Activated naive CD4-positive, alpha-beta T cell treated with anti-CD3 and anti-CD28 coated beads, Interleukin-2, amount 50 U/mL, for 24 hours (primary cell): ENCODE measurements at regions not wholly inside any gene's neighbourhood (a gene's known extent, or its start where the extent isn't known, plus 50 kb on each side); places are given as distances from the start of the nearest gene placed in this dataset.

ENCODE experiments used
- H3K27ac Mint-ChIP-seq: one replicate; pipeline ENCODE4 v1.8.0; 2021; ENCODE audit warnings: mild to moderate bottlenecking, mixed read lengths
- H3K27me3 Mint-ChIP-seq: one replicate; pipeline ENCODE4 v1.8.0; 2021; ENCODE audit warnings: mixed read lengths
- H3K36me3 Mint-ChIP-seq: one replicate; pipeline ENCODE4 v1.8.0; 2021; ENCODE audit warnings: mixed read lengths
- H3K4me1 Mint-ChIP-seq: one replicate; pipeline ENCODE4 v1.8.0; 2021; ENCODE audit warnings: mixed read lengths
- H3K4me3 Mint-ChIP-seq: one replicate; pipeline ENCODE4 v1.8.0; 2021; ENCODE audit warnings: mild to moderate bottlenecking, mixed read lengths
- H3K9me3 Mint-ChIP-seq: one replicate; pipeline ENCODE4 v1.8.0; 2021; ENCODE audit warnings: mixed read lengths

DNA sequence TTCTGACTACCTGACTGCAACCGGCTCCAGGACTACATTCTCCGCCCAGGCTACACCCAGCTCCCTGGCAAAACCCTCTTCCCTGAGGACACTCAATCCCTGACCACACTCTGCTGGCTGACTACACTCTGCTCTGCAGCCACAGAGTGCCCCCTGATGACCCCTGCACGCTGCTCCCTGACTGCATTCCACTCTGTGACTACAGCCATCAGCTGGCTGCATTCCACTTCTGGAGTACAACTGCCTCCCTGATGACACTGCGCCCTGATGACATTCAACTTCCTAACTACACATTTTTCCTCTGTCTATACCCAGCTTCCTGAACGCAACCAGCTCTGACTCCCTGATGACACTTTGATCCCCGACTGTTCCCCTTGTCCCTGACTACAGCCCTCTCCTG, 71.3 kb upstream of the NRXN1 start:
- no peak overlapping the region for H3K27ac Mint-ChIP-seq
- H3K4me3 Mint-ChIP-seq: no peak overlapping the region
- H3K4me1 Mint-ChIP-seq: no peaks in the 10 kb centered on the region
- H3K36me3 Mint-ChIP-seq: no peaks in the 10 kb centered on the region
- H3K9me3 Mint-ChIP-seq: peaks cover under 1% of the 10 kb centered on the region
- no peaks in the 10 kb centered on the region for H3K27me3 Mint-ChIP-seq

DNA sequence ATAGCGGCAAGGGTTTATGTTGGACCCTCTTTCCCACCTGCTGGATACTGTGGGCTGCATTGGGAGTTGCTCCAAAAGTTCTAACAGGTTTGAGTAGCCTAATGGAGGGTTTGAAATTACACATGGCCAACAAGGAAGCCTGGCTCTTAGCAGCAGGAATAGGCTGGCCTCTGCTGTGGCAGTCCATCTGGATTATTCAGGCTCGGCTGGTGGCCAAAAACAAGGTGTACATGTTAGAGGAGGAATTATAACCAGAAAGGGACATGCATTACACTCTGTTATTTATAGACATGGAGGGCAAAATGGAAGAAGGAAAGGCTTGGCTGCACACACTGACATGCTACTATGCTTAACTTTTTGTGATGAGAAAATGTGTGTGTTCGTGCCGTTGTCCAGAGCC, 61.1 kb upstream of the NRXN1 start:
- no peak overlapping the region for H3K27ac Mint-ChIP-seq
- no peaks in the 10 kb centered on the region for H3K4me1 Mint-ChIP-seq
- H3K36me3 Mint-ChIP-seq: no peaks in the 10 kb centered on the region
- no peak overlapping the region for H3K4me3 Mint-ChIP-seq
- H3K9me3 Mint-ChIP-seq: peaks cover 3% of the 10 kb centered on the region
- H3K27me3 Mint-ChIP-seq: no peaks in the 10 kb centered on the region

DNA sequence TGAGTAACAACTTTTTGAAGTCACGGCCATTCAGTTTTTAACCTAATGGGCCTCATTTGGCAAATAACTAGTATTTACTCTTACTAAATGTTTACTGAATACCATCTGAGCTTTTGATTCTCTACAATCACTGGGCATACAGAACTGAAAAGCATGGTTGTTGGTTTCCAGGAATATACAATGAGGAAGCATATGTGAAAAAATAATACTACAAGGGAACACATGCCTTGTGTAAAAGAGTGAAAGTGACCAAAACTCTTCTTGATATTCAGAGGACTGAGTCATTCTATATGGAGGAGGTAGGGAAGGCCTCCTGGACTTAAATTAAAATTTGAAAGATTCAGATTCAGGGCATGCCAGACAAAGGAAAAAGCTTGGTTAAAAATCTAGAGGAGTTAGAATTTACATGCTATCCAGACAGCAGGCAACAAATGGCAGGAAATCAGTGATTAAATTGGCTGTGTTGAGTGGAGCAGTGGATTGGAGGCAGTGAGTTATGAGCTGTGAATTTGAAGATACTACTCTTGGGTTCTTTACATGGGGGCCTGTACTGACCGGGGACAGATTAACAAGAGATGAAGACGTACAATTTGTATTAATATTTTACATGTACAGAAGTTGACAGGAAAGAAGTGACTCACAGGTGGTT, 53.6 kb upstream of the NRXN1 start:
- Mint-ChIP-seq H3K9me3 (no peaks in the 10 kb centered on the region), H3K36me3 (no peaks in the 10 kb centered on the region), H3K4me1 (no peaks in the 10 kb centered on the region), H3K4me3 (no peak overlapping the region), H3K27me3 (no peaks in the 10 kb centered on the region), H3K27ac (no peak overlapping the region)

DNA sequence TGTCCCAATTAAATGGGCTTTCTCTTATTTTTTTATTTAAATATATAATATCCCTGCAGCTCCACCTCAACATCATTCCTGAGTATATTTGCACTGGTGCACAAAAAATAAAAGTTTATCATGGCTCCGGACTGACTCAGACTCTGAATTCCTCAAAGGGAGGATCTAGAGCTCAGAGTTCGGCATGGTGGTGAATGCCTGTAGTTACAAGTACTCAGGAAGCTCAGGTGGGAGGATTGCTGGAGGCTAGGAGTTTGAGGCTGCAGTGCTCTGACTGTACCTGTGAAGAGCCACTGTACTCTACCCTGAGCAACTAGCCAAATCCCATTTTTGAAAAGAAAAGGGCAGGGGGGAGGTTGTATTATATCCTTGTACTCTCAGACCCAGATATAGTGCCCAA, 52.8 kb upstream of the NRXN1 start:
- no peaks in the 10 kb centered on the region for H3K4me1 Mint-ChIP-seq
- no peak overlapping the region for H3K4me3 Mint-ChIP-seq
- no peaks in the 10 kb centered on the region for H3K9me3 Mint-ChIP-seq
- no peaks in the 10 kb centered on the region for H3K36me3 Mint-ChIP-seq
- no peak overlapping the region for H3K27ac Mint-ChIP-seq
- H3K27me3 Mint-ChIP-seq: no peaks in the 10 kb centered on the region
